GM12878 (cell line): ENCODE measurements at regions not wholly inside any gene's neighbourhood (a gene's known extent, or its start where the extent isn't known, plus 50 kb on each side); places are given as distances from the start of the nearest gene placed in this dataset.

Experiments
- ATAC-seq: fragments of 200-7000 bp; cut with Tn5 transposase; 3 replicates; pipeline ENCODE4 v1.9.1; 2020; ENCODE audit warnings: mild to moderate bottlenecking, moderate library complexity
- BruUV-seq: library from RNA; stranded (reverse); fragments of 400-500 nt; replicated peaks from 2 replicates; lab custom pipeline; 2021; lab: Mats Ljungman, UMichigan
- CTCF ChIA-PET: fragments of 300-600 bp; sonication (Branson Sonifier 250); formaldehyde crosslinking; extraction: SDS; loops from one replicate; lab custom pipeline; 2021; ENCODE audit warnings: inconsistent platforms; lab: Yijun Ruan, JAX
- POLR2A ChIA-PET: fragments of 350-600 bp; formaldehyde crosslinking; extraction: SDS; loops from one replicate; lab custom pipeline; 2021; ENCODE audit warnings: inconsistent platforms; lab: Charles Lee
- RAD21 ChIA-PET: fragments of 300-600 bp; sonication (Branson Sonifier 250); formaldehyde crosslinking; loops from one replicate; lab custom pipeline; 2023; ENCODE audit warnings: antibody characterized with exemption; ENCODE audit not compliant: unreplicated experiment; lab: Charles Lee
- SMC1A ChIA-PET: fragments of 300-600 bp; sonication (Branson Sonifier 250); formaldehyde crosslinking; loops from one replicate; lab custom pipeline; 2023; ENCODE audit not compliant: unreplicated experiment, uncharacterized antibody; lab: Charles Lee
- DNase-seq: peaks from one replicate; pipeline ENCODE4 v3.0.0-alpha.2; 2011; ENCODE audit warnings: low read depth, low spot score
- FAIRE-seq: peaks from 3 replicates; lab custom pipeline; 2011; peaks lifted over from hg19 to GRCh38; lab: Jason Lieb, UNC
- H2AFZ ChIP-seq: 2 replicates; pipeline ENCODE4 v1.6.0; 2011; ENCODE audit warnings: low read depth, low read length, control low read depth; ENCODE audit not compliant: control insufficient read depth
- H3K27ac ChIP-seq: 2 replicates; pipeline ENCODE4 v1.5.1; 2011; ENCODE audit warnings: control low read depth; ENCODE audit not compliant: control insufficient read depth, insufficient read depth
- H3K27me3 ChIP-seq, 2 experiments: replicated peaks in 1 of 2; 2 replicates each; pipeline versions ENCODE4 v1.6.0 to v1.6.1; 2011; ENCODE audit warnings: low read length in 1 of 2; ENCODE audit not compliant: control insufficient read depth in 2 of 2, insufficient read depth in 2 of 2
- H3K36me3 ChIP-seq, 2 experiments: 2 replicates each; pipeline ENCODE4 v1.5.1; 2011; ENCODE audit warnings: low read length in 1 of 2; ENCODE audit not compliant: control insufficient read depth in 2 of 2, insufficient read depth in 2 of 2
- H3K4me1 ChIP-seq: 2 replicates; pipeline ENCODE4 v1.6.1; 2011; ENCODE audit warnings: mild to moderate bottlenecking, low read length, moderate library complexity, mixed read lengths; ENCODE audit not compliant: control insufficient read depth, insufficient read depth
- H3K4me2 ChIP-seq: 2 replicates; pipeline ENCODE4 v1.6.0; 2011; ENCODE audit warnings: control low read depth; ENCODE audit not compliant: control insufficient read depth, insufficient read depth
- H3K4me3 ChIP-seq: fragments of 200-600 bp; sonication (generic); 2 replicates; pipeline ENCODE4 v1.5.1; 2016
- H3K79me2 ChIP-seq: 2 replicates; pipeline ENCODE4 v1.6.0; 2011; ENCODE audit warnings: low read length; ENCODE audit not compliant: control insufficient read depth, insufficient read depth
- H3K9ac ChIP-seq: 2 replicates; pipeline ENCODE4 v1.8.0; 2011; ENCODE audit warnings: low read length, control low read depth, mixed read lengths; ENCODE audit not compliant: control insufficient read depth, insufficient read depth
- H3K9me3 ChIP-seq: replicated peaks from 3 replicates; pipeline ENCODE4 v1.5.1; 2011; ENCODE audit warnings: mild to moderate bottlenecking, low read length; ENCODE audit not compliant: control insufficient read depth, insufficient read depth
- H4K20me1 ChIP-seq: 2 replicates; pipeline ENCODE4 v1.6.0; 2011; ENCODE audit not compliant: control insufficient read depth, insufficient read depth
- BCL11A ChIP-seq: IDR thresholded peaks from 2 replicates; pipeline ENCODE4 v1.6.1; 2011; ENCODE audit warnings: low read depth, low read length
- BHLHE40 ChIP-seq, 2 experiments: fragments of 450-650 bp in 1 of 2; IDR thresholded peaks; 2 replicates each; pipeline ENCODE4 v1.6.1; 2011 to 2017; ENCODE audit warnings: low read depth in 2 of 2, borderline replicate concordance in 1 of 2, improper control_type of control experiment in 1 of 2, low read length in 1 of 2, mild to moderate bottlenecking in 1 of 2
- HCFC1 ChIP-seq: fragments of 150-350 bp; IDR thresholded peaks from 2 replicates; pipeline ENCODE4 v1.6.1; 2014; ENCODE audit warnings: low read length
- KLF5 ChIP-seq: fragments of 450-650 bp; IDR thresholded peaks from 2 replicates; pipeline ENCODE4 v1.6.1; 2014; ENCODE audit warnings: mild to moderate bottlenecking; ENCODE audit not compliant: partially characterized antibody
- RB1 ChIP-seq: fragments of 450-650 bp; formaldehyde crosslinking; IDR thresholded peaks from 2 replicates; pipeline ENCODE4 v1.6.1; 2017; ENCODE audit warnings: mild to moderate bottlenecking, borderline replicate concordance
- YBX1 ChIP-seq: fragments of 450-650 bp; IDR thresholded peaks from 2 replicates; pipeline ENCODE4 v1.6.1; 2016; ENCODE audit warnings: antibody characterized with exemption
- ZZZ3 ChIP-seq: IDR thresholded peaks from 2 replicates; pipeline ENCODE4 v1.6.1; 2011; ENCODE audit warnings: low read depth; ENCODE audit not compliant: control insufficient read depth, insufficient read length
- WGBS: methylation state at CpG from one replicate; pipeline ENCODE4 v1.1.6; 2016; ENCODE audit warnings: low lambda C conversion rate; ENCODE audit not compliant: insufficient replicate concordance, insufficient coverage; ENCODE audit errors: missing lambda C conversion rate; 5-methylcytosine and 5-hydroxymethylcytosine counted together
- in situ Hi-C: fragments of 300-500 bp; cut with MboI; formaldehyde crosslinking; loops from 9 replicates; pipeline ENCODE4 v1.14.3; 2018; ENCODE audit warnings: mixed read lengths
- intact Hi-C: fragments of 100-400 bp; cut with micrococcal nuclease; formaldehyde crosslinking; loops from one replicate; pipeline ENCODE4 v1.14.2; 2022; ENCODE audit not compliant: unreplicated experiment
- TF ChIP-seq, protein P1 (sequence below): IDR thresholded peaks from 2 replicates; pipeline ENCODE4 v1.6.1; 2011; ENCODE audit warnings: low read depth, low read length, improper control_type of control experiment, borderline replicate concordance
- TF ChIP-seq, protein P2 (sequence below): fragments of 450-650 bp; conservative IDR thresholded peaks from 2 replicates; pipeline ENCODE4 v1.6.1; 2017; ENCODE audit warnings: mild to moderate bottlenecking, moderate library complexity

DNA sequence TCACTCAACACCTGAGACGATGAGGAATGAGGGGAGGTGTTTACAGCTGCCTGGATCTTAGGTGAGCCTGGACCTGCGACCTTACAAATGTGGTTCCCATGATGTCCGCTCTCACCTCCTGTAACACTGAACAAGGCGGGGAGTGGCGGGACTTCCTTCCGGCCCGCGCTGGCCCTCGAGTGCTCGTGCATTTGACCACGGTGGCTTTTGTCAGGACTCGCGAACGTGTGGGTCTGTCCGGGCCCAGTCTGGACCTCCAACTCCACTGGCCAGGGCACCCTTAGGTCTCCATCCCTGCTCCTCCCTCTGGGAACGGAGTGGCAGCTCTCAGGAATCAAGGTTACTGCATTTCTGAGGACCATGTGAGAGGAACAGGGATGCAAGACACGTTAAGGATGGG is 263.0 kb upstream of the SALL3 start:
- ChIA-PET CTCF (no interaction called here), POLR2A (no interaction called here)
- H3K9me3 ChIP-seq: peaks cover 1% of the 10 kb centered on the region; the same call in 1 of the 3 replicates
- FAIRE-seq: no peak
- H3K79me2 ChIP-seq: no peaks in the 10 kb centered on the region
- TF ChIP-seq ZZZ3: no peak
- TF ChIP-seq, protein P1, sequence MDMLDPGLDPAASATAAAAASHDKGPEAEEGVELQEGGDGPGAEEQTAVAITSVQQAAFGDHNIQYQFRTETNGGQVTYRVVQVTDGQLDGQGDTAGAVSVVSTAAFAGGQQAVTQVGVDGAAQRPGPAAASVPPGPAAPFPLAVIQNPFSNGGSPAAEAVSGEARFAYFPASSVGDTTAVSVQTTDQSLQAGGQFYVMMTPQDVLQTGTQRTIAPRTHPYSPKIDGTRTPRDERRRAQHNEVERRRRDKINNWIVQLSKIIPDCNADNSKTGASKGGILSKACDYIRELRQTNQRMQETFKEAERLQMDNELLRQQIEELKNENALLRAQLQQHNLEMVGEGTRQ: no peak
- TF ChIP-seq YBX1: no peak
- TF ChIP-seq RB1: no peak
- TF ChIP-seq, protein P2, sequence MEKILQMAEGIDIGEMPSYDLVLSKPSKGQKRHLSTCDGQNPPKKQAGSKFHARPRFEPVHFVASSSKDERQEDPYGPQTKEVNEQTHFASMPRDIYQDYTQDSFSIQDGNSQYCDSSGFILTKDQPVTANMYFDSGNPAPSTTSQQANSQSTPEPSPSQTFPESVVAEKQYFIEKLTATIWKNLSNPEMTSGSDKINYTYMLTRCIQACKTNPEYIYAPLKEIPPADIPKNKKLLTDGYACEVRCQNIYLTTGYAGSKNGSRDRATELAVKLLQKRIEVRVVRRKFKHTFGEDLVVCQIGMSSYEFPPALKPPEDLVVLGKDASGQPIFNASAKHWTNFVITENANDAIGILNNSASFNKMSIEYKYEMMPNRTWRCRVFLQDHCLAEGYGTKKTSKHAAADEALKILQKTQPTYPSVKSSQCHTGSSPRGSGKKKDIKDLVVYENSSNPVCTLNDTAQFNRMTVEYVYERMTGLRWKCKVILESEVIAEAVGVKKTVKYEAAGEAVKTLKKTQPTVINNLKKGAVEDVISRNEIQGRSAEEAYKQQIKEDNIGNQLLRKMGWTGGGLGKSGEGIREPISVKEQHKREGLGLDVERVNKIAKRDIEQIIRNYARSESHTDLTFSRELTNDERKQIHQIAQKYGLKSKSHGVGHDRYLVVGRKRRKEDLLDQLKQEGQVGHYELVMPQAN: no peak
- TF ChIP-seq BHLHE40 (IDR thresholded peaks at IDR 0.05; ENCODE audit: borderline replicate concordance in 1 of 2, low read depth in 2 of 2, low read length in 1 of 2): no peak
- TF ChIP-seq HCFC1: no peak
- TF ChIP-seq BCL11A: no peak
- TF ChIP-seq KLF5: no peak
- TF ChIP-seq, all 136 proteins: peak for 0
- DNase-seq (no peak), ATAC-seq (no peak)
- Histone ChIP-seq H3K27me3 (no peaks in the 10 kb centered on the region), H3K36me3 (no peaks in the 10 kb centered on the region), H2AFZ (no peak overlapping the region), H4K20me1 (no peaks in the 10 kb centered on the region), H3K4me2 (no peak overlapping the region), H3K9ac (no peak overlapping the region), H3K4me3 (no peak overlapping the region), H3K4me1 (no peaks in the 10 kb centered on the region), H3K27ac (no peak overlapping the region)
- in situ Hi-C loops: no loop called here
- SMC1A ChIA-PET: no interaction called here
- intact Hi-C loops: no loop called here
- BruUV-seq: no TSS peak
- RAD21 ChIA-PET: no interaction called here
- WGBS: 52% methylated on average over 17 of the region's 17 CpGs
